Trophoblast cell (in vitro differentiated cells and primary cell): ENCODE measurements at regions not wholly inside any gene's neighbourhood (a gene's known extent, or its start where the extent isn't known, plus 50 kb on each side); places are given as distances from the start of the nearest gene placed in this dataset.

Experiments used
- DNase-seq, 2 donors: peaks; one replicate each; pipeline ENCODE4 v3.0.0-alpha.2; 2016
- H2AFZ ChIP-seq: 2 replicates; pipeline ENCODE4 v1.6.1; 2013; ENCODE audit warnings: low read length, moderate library complexity, mild to moderate bottlenecking; ENCODE audit not compliant: insufficient read depth, poor library complexity
- H2AK5ac ChIP-seq: 2 replicates; pipeline ENCODE4 v1.6.1; 2013; ENCODE audit warnings: mild to moderate bottlenecking, low read length
- H2BK120ac ChIP-seq: 2 replicates; pipeline ENCODE4 v1.6.1; 2013; ENCODE audit warnings: low read length, mild to moderate bottlenecking, moderate library complexity; ENCODE audit not compliant: insufficient read depth, poor library complexity
- H2BK12ac ChIP-seq: 2 replicates; pipeline ENCODE4 v1.6.1; 2013; ENCODE audit warnings: mild to moderate bottlenecking, low read length, moderate library complexity
- H2BK5ac ChIP-seq: 2 replicates; pipeline ENCODE4 v1.6.1; 2013; ENCODE audit warnings: low read length, low read depth, moderate library complexity, mild to moderate bottlenecking; ENCODE audit not compliant: poor library complexity
- H3K14ac ChIP-seq: 2 replicates; pipeline ENCODE4 v1.6.1; 2013; ENCODE audit warnings: mild to moderate bottlenecking, low read length
- H3K18ac ChIP-seq: 2 replicates; pipeline ENCODE4 v1.6.1; 2013; ENCODE audit warnings: mild to moderate bottlenecking, low read length
- H3K23ac ChIP-seq: 2 replicates; pipeline ENCODE4 v1.6.1; 2013; ENCODE audit warnings: low read length
- H3K27ac ChIP-seq: 2 replicates; pipeline ENCODE4 v1.5.1; 2013; ENCODE audit warnings: low read depth, mild to moderate bottlenecking, inconsistent platforms, low read length, moderate library complexity
- H3K27me3 ChIP-seq: 2 replicates; pipeline ENCODE4 v1.6.1; 2013; ENCODE audit warnings: inconsistent platforms, mild to moderate bottlenecking, low read length, moderate library complexity; ENCODE audit not compliant: insufficient read depth
- H3K36me3 ChIP-seq, 2 experiments: 1 replicate in 1 of 2; 2 replicates in 1 of 2; pipeline ENCODE4 v1.6.1; 2013; ENCODE audit warnings: low read length in 2 of 2, mild to moderate bottlenecking in 2 of 2, moderate library complexity in 1 of 2; ENCODE audit not compliant: insufficient read depth in 2 of 2, control insufficient read depth in 1 of 2
- H3K4ac ChIP-seq: 2 replicates; pipeline ENCODE4 v1.6.1; 2013; ENCODE audit warnings: low read depth, mild to moderate bottlenecking, low read length, moderate library complexity
- H3K4me1 ChIP-seq, 2 experiments: 1 replicate in 1 of 2; 2 replicates in 1 of 2; pipeline ENCODE4 v1.6.1; 2013; ENCODE audit warnings: low read length in 2 of 2, mild to moderate bottlenecking in 2 of 2, moderate library complexity in 1 of 2; ENCODE audit not compliant: insufficient read depth in 2 of 2, control insufficient read depth in 1 of 2
- H3K4me2 ChIP-seq: 2 replicates; pipeline ENCODE4 v1.6.1; 2013; ENCODE audit warnings: inconsistent platforms, mild to moderate bottlenecking, low read length, moderate library complexity
- H3K4me3 ChIP-seq: 2 replicates; pipeline ENCODE4 v1.5.1; 2013; ENCODE audit warnings: mild to moderate bottlenecking, low read depth, low read length, inconsistent platforms
- H3K79me1 ChIP-seq: one replicate; pipeline ENCODE4 v1.6.1; 2013; ENCODE audit warnings: low read length
- H3K79me2 ChIP-seq: 2 replicates; pipeline ENCODE4 v1.6.1; 2013; ENCODE audit warnings: low read length, mild to moderate bottlenecking; ENCODE audit not compliant: control insufficient read depth, insufficient read depth, poor library complexity
- H3K9ac ChIP-seq: 2 replicates; pipeline ENCODE4 v1.6.1; 2013; ENCODE audit warnings: mild to moderate bottlenecking, low read length
- H3K9me3 ChIP-seq: 2 replicates; pipeline ENCODE4 v1.6.1; 2013; ENCODE audit warnings: low read depth, mild to moderate bottlenecking, control low read depth, inconsistent platforms, low read length; ENCODE audit not compliant: insufficient read depth
- H4K12ac ChIP-seq: 2 replicates; pipeline ENCODE4 v1.6.1; 2013; ENCODE audit warnings: low read depth, mild to moderate bottlenecking, low read length, moderate library complexity
- H4K8ac ChIP-seq: 2 replicates; pipeline ENCODE4 v1.6.1; 2013; ENCODE audit warnings: low read depth, mild to moderate bottlenecking, low read length, moderate library complexity
- H4K91ac ChIP-seq: one replicate; pipeline ENCODE4 v1.6.1; 2013; ENCODE audit warnings: low read depth, mild to moderate bottlenecking, low read length, moderate library complexity
- whole genome bisulfite sequencing: extraction: QIAGEN DNeasy Blood & Tissue Kit; methylation state at CpG from one replicate; pipeline ENCODE4 v1.1.7; 2013; ENCODE audit warnings: missing lambda C conversion rate; ENCODE audit not compliant: insufficient read length, insufficient coverage; ENCODE audit errors: extremely low coverage; 5-methylcytosine and 5-hydroxymethylcytosine counted together

DNA sequence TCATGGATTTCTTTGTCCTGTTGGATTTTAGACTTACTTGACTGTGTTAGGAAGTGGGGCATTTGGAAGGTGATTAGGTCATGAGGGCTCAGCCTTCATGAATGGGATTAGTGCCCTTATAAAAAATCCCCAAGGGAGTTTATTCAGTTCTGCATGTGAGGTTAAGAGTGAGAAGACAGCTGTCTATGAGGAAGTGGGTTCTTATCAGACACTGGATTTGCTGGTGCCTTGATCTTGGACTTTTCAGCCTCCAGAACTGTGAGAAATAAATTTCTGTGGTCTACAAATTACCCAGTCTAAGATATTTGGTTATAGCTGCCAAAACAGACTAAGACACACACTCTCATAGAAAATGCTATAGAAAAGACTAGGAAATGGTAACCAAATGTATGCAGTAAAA, 724.7 kb upstream of the FZD8 start:
- Histone ChIP-seq H3K36me3 (no peaks in the 10 kb centered on the region), H3K4me1 (peaks cover 0 to 3% of the 10 kb centered on the region in 2 experiments), H4K91ac (no peak overlapping the region), H3K27ac (no peak overlapping the region), H2BK120ac (no peak overlapping the region), H3K79me1 (peaks cover 4% of the 10 kb centered on the region), H3K4me2 (no peak overlapping the region), H2AK5ac (no peak overlapping the region), H3K4ac (no peak overlapping the region), H3K4me3 (no peak overlapping the region), H4K8ac (no peak overlapping the region), H3K9me3 (no peaks in the 10 kb centered on the region), H2BK5ac (no peak overlapping the region), H2AFZ (no peak overlapping the region), H3K23ac (no peak overlapping the region), H3K79me2 (no peaks in the 10 kb centered on the region), H3K14ac (no peak overlapping the region), H3K9ac (no peak overlapping the region), H3K27me3 (no peaks in the 10 kb centered on the region), H2BK12ac (no peak overlapping the region), H4K12ac (no peak overlapping the region), H3K18ac (no peak overlapping the region)
- no peak for DNase-seq

DNA sequence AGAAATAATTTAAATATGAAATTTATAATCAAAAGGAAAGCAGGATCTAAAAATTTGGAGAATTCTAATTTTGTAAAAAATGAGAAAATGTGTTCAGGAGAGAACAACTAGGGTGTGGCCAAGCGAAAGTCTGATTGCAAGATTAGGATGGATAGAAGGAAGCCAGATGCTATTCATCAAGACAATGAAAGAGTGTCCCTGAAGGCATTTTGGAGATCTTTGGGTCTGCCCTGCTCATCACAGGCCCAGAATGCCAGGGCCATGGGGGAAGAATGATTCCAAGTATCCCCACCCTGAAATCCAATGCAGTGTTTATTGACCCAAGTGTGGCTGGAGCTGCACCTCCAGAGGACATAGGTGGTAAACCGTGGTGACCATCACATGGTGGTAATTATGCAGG, 724.0 kb upstream of the FZD8 start:
- Histone ChIP-seq H3K14ac (no peak overlapping the region), H3K23ac (no peak overlapping the region), H3K27me3 (no peaks in the 10 kb centered on the region), H4K12ac (no peak overlapping the region), H3K4me3 (no peak overlapping the region), H3K18ac (no peak overlapping the region), H3K9me3 (no peaks in the 10 kb centered on the region), H3K4me2 (no peak overlapping the region), H2AK5ac (no peak overlapping the region), H4K91ac (no peak overlapping the region), H4K8ac (no peak overlapping the region), H2AFZ (no peak overlapping the region), H3K79me2 (no peaks in the 10 kb centered on the region), H2BK120ac (no peak overlapping the region), H2BK12ac (no peak overlapping the region), H3K27ac (no peak overlapping the region), H2BK5ac (no peak overlapping the region), H3K4me1 (peaks cover 0 to 3% of the 10 kb centered on the region in 2 experiments), H3K79me1 (peaks cover 4% of the 10 kb centered on the region), H3K36me3 (no peaks in the 10 kb centered on the region), H3K4ac (no peak overlapping the region), H3K9ac (no peak overlapping the region)
- peak in 1 of 2 donors; percentile 23 for DNase-seq
- no CpG with 5 or more reads among the region's 2 CpGs for WGBS

DNA sequence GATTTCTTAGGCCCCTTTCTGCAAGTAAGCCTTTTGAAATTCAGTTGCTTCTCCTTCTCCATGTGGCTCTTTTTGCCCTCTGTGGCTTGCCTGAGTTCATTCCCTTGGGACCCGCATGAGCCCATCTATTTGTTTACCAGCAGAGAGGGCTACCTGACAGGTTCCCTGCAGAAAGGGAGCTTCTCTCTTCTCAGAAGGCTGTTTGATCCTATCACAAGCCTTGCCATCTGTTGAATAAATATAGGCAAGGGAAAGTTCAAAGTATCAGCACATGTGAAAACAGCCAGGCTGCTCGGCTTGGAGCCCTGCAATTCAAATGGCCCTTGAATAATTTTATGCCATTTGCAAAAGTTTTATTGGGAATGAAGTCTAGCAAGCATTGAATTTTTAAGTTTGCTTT, 720.2 kb upstream of the FZD8 start:
- no peak overlapping the region for H3K4me2 ChIP-seq
- no peaks in the 10 kb centered on the region for H3K36me3 ChIP-seq
- H3K27ac ChIP-seq, result no peak overlapping the region
- no peak overlapping the region for H4K8ac ChIP-seq
- no peak overlapping the region for H3K18ac ChIP-seq
- no peak overlapping the region for H3K23ac ChIP-seq
- no peak overlapping the region for H4K12ac ChIP-seq
- H3K4me3 ChIP-seq, result no peak overlapping the region
- no peak overlapping the region for H2AK5ac ChIP-seq
- no peaks in the 10 kb centered on the region for H3K27me3 ChIP-seq
- peaks cover 4% of the 10 kb centered on the region for H3K79me1 ChIP-seq
- no peak overlapping the region for H3K14ac ChIP-seq
- H4K91ac ChIP-seq, result no peak overlapping the region
- H3K4ac ChIP-seq, result no peak overlapping the region
- H2BK5ac ChIP-seq, result no peak overlapping the region
- WGBS, result no CpG with 5 or more reads among the region's 2 CpGs
- H2BK120ac ChIP-seq, result no peak overlapping the region
- H3K9me3 ChIP-seq, result no peaks in the 10 kb centered on the region
- DNase-seq, result no peak
- H2BK12ac ChIP-seq, result no peak overlapping the region
- H3K4me1 ChIP-seq, result peaks cover 0 to 3% of the 10 kb centered on the region in 2 experiments
- H3K9ac ChIP-seq, result no peak overlapping the region
- no peak overlapping the region for H2AFZ ChIP-seq
- H3K79me2 ChIP-seq, result no peaks in the 10 kb centered on the region

DNA sequence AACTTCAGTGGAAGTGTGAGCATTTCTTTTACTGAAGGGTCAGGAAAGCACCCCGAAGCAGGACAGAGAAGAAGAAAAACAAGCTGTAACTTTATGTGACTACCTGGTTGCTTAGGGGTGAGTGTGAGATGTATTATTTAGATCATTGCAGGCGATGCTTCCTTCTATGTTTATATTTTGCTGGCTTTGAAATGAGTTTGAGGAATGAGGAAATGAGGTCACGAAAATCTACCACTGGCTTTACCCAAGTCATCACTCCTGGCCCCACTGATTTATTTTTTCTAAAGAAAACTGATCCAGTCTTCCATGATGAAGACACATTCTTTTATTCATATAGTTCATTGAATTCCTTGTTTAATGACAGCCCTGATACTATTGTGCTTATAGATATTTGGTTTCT, 716.6 kb upstream of the FZD8 start:
- no peaks in the 10 kb centered on the region for H3K27me3 ChIP-seq
- H4K8ac ChIP-seq, result no peak overlapping the region
- no peaks in the 10 kb centered on the region for H3K36me3 ChIP-seq
- H3K18ac ChIP-seq, result no peak overlapping the region
- H2AFZ ChIP-seq, result no peak overlapping the region
- no peak for DNase-seq
- no peak overlapping the region for H3K4me2 ChIP-seq
- H3K79me1 ChIP-seq, result no peaks in the 10 kb centered on the region
- no peaks in the 10 kb centered on the region for H3K9me3 ChIP-seq
- no peak overlapping the region for H3K27ac ChIP-seq
- H2AK5ac ChIP-seq, result no peak overlapping the region
- H3K14ac ChIP-seq, result no peak overlapping the region
- H3K4me1 ChIP-seq, result peaks cover 0 to 3% of the 10 kb centered on the region in 2 experiments
- WGBS, result no CpG with 5 or more reads among the region's 3 CpGs
- no peak overlapping the region for H3K23ac ChIP-seq
- no peak overlapping the region for H3K4ac ChIP-seq
- H4K12ac ChIP-seq, result no peak overlapping the region
- H2BK120ac ChIP-seq, result no peak overlapping the region
- no peak overlapping the region for H3K4me3 ChIP-seq
- H4K91ac ChIP-seq, result no peak overlapping the region
- no peak overlapping the region for H2BK5ac ChIP-seq
- H2BK12ac ChIP-seq, result no peak overlapping the region
- no peak overlapping the region for H3K9ac ChIP-seq
- no peaks in the 10 kb centered on the region for H3K79me2 ChIP-seq
